ENCODE measurements at regions not wholly inside any gene's neighbourhood (a gene's known extent, or its start where the extent isn't known, plus 50 kb on each side); places are given as distances from the start of the nearest gene placed in this dataset.

DNA sequence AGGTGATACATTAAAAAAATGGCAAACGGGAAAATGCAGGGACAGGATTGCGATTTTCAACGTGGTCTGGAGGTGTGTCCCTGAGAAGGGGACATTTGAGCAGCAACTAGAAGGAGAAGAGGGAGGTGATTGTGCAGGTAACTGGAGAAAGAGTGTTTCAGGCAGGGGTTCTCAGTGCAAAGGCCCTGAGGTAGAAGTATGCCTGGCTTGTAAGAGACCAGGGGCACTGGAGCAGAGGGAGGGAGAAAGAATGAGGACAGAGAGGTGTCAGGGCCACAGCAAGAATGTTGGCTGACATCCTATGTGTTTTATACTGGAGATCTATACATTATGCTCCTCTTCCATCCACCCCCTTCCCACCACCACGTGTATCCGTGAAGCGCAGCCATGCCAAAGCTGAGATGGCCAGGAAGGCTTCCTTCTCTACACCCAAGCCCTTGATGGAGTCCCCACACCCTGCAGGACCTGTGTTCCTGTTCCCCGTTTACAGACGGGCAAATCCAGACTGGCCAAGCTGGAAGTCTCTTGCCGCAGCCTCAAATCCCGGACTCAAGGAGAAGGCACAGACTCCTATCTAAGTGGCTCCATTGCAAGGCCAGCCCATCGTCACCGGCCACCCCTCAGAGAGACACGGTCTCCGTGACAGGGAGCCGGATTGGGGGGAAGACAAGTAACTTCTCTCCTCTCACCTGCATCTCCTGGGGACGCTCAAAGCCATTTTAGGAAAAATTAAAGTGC is 416.1 kb downstream of the MN1 start:
- Histone ChIP-seq H3K9ac (ENCODE audit: low read length) (no peak overlapping the region), H4K20me1 (ENCODE audit: control insufficient read depth, insufficient read depth, low read length, poor library complexity, severe bottlenecking) (no peaks in the 10 kb centered on the region), H3K27ac (ENCODE audit: low read length in 2 of 2) (no peak overlapping the region), H3K4me2 (replicated peaks; ENCODE audit: low read depth, low read length, poor library complexity, severe bottlenecking) (no peak overlapping the region), H3K27me3 (replicated peaks in 1 of 4; ENCODE audit: control extremely low read depth in 1 of 4, control insufficient read depth in 3 of 4, insufficient read depth in 4 of 4, low read length in 3 of 4) (no peaks in the 10 kb centered on the region), H2AFZ (ENCODE audit: insufficient read depth, low read depth, low read length, poor library complexity, severe bottlenecking) (no peak overlapping the region), H3K4me3 (ENCODE audit: control extremely low read depth in 1 of 5, extremely low read depth in 1 of 5, insufficient read depth in 1 of 5, low read depth in 2 of 5, low read length in 4 of 5) (no peak overlapping the region), H3K9me3 (ENCODE audit: control extremely low read depth in 1 of 3, control insufficient read depth in 2 of 3, insufficient read depth in 1 of 3, low read length in 2 of 3) (peaks cover 0 to 3% (median 0%) of the 10 kb centered on the region in 3 donors), H3K4me1 (ENCODE audit: control insufficient read depth in 2 of 2, insufficient read depth in 2 of 2, low read length in 2 of 2) (no peaks in the 10 kb centered on the region), H3K79me2 (ENCODE audit: control insufficient read depth, insufficient read depth, low read length) (no peaks in the 10 kb centered on the region), H3K36me3 (replicated peaks in 1 of 2; ENCODE audit: control extremely low read depth in 1 of 2, control insufficient read depth in 1 of 2, extremely low read depth in 1 of 2, insufficient read depth in 2 of 2, low read length in 1 of 2) (no peaks in the 10 kb centered on the region)
- DNase-seq (no peak), ATAC-seq (ENCODE audit: low read depth) (no peak)
- Mint-ChIP-seq H3K4me3 (no peak overlapping the region), H3K4me1 (no peaks in the 10 kb centered on the region), H3K27me3 (peaks cover 32% of the 10 kb centered on the region), H3K27ac (no peak overlapping the region), H3K9me3 (ENCODE audit: insufficient read depth) (no peaks in the 10 kb centered on the region)
- POLR2A ChIA-PET = no interaction called here
- CTCF ChIA-PET = no interaction called here
- intact Hi-C loops (cut with micrococcal nuclease) = no loop called here
- TF ChIP-seq, protein P1, sequence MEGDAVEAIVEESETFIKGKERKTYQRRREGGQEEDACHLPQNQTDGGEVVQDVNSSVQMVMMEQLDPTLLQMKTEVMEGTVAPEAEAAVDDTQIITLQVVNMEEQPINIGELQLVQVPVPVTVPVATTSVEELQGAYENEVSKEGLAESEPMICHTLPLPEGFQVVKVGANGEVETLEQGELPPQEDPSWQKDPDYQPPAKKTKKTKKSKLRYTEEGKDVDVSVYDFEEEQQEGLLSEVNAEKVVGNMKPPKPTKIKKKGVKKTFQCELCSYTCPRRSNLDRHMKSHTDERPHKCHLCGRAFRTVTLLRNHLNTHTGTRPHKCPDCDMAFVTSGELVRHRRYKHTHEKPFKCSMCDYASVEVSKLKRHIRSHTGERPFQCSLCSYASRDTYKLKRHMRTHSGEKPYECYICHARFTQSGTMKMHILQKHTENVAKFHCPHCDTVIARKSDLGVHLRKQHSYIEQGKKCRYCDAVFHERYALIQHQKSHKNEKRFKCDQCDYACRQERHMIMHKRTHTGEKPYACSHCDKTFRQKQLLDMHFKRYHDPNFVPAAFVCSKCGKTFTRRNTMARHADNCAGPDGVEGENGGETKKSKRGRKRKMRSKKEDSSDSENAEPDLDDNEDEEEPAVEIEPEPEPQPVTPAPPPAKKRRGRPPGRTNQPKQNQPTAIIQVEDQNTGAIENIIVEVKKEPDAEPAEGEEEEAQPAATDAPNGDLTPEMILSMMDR (IDR thresholded peaks at IDR 0.05) = no peak
- no peak for TF ChIP-seq EZH2 (IDR thresholded peaks at IDR 0.05; ENCODE audit: borderline replicate concordance, insufficient read depth, low read depth, low read length, poor library complexity, severe bottlenecking)
- 88% methylated on average over 10 of the region's 16 CpGs for WGBS (ENCODE audit: insufficient coverage)

DNA sequence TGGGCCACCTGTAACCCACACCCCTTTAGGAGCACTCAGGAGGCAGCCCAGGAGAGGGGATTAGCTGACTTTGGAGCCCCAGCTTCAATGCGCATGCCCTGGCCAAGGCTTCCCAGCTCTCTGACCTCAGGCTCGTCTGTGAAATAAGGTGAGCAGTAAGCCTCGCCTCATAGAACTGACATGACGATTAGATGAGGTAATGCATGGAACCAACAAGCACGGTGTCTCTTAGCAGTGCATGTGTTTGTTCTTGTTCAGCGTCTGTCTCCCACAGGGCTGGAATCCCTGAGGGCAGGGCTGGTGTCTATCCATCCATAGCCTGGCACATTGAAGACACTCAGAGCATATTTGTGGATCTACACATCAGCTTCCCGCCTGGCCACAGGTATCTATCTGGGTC is 415.4 kb downstream of the MN1 start:
- WGBS (ENCODE audit: insufficient coverage) = 88% methylated on average over 7 of the region's 7 CpGs
- ATAC-seq (ENCODE audit: low read depth) (no peak), DNase-seq (no peak)
- no peaks in the 10 kb centered on the region for H3K79me2 ChIP-seq (ENCODE audit: control insufficient read depth, insufficient read depth, low read length)
- no peak overlapping the region for H2AFZ ChIP-seq (ENCODE audit: insufficient read depth, low read depth, low read length, poor library complexity, severe bottlenecking)
- H3K27me3 ChIP-seq (replicated peaks in 1 of 4; ENCODE audit: control extremely low read depth in 1 of 4, control insufficient read depth in 3 of 4, insufficient read depth in 4 of 4, low read length in 3 of 4) = no peaks in the 10 kb centered on the region
- no peak overlapping the region for H3K27ac ChIP-seq (ENCODE audit: low read length in 2 of 2)
- POLR2A ChIA-PET = no interaction called here
- no peak for TF ChIP-seq EZH2 (IDR thresholded peaks at IDR 0.05; ENCODE audit: borderline replicate concordance, insufficient read depth, low read depth, low read length, poor library complexity, severe bottlenecking)
- TF ChIP-seq, protein P1 (IDR thresholded peaks at IDR 0.05) = no peak
- no peaks in the 10 kb centered on the region for H3K36me3 ChIP-seq (replicated peaks in 1 of 2; ENCODE audit: control extremely low read depth in 1 of 2, control insufficient read depth in 1 of 2, extremely low read depth in 1 of 2, insufficient read depth in 2 of 2, low read length in 1 of 2)
- Mint-ChIP-seq H3K9me3 (ENCODE audit: insufficient read depth) (no peaks in the 10 kb centered on the region), H3K4me3 (no peak overlapping the region), H3K4me1 (no peaks in the 10 kb centered on the region), H3K27me3 (peaks cover 34% of the 10 kb centered on the region), H3K27ac (no peak overlapping the region)
- no peak overlapping the region for H3K9ac ChIP-seq (ENCODE audit: low read length)
- H4K20me1 ChIP-seq (ENCODE audit: control insufficient read depth, insufficient read depth, low read length, poor library complexity, severe bottlenecking) = no peaks in the 10 kb centered on the region
- no peak overlapping the region for H3K4me2 ChIP-seq (replicated peaks; ENCODE audit: low read depth, low read length, poor library complexity, severe bottlenecking)
- no peaks in the 10 kb centered on the region for H3K4me1 ChIP-seq (ENCODE audit: control insufficient read depth in 2 of 2, insufficient read depth in 2 of 2, low read length in 2 of 2)
- intact Hi-C loops (cut with micrococcal nuclease) = no loop called here
- no peak overlapping the region for H3K4me3 ChIP-seq (ENCODE audit: control extremely low read depth in 1 of 5, extremely low read depth in 1 of 5, insufficient read depth in 1 of 5, low read depth in 2 of 5, low read length in 4 of 5)
- CTCF ChIA-PET = no interaction called here
- H3K9me3 ChIP-seq (ENCODE audit: control extremely low read depth in 1 of 3, control insufficient read depth in 2 of 3, insufficient read depth in 1 of 3, low read length in 2 of 3) = peaks cover 0 to 3% (median 0%) of the 10 kb centered on the region in 3 donors
